Fibroblast of lung (primary cell): ENCODE measurements at regions not wholly inside any gene's neighbourhood (a gene's known extent, or its start where the extent isn't known, plus 50 kb on each side); places are given as distances from the start of the nearest gene placed in this dataset.

Source experiments
- CTCF ChIP-seq, 2 donors: IDR thresholded peaks in 1 of 2; conservative IDR thresholded peaks in 1 of 2; 1 replicate in 1 of 2; 2 replicates in 1 of 2; pipeline ENCODE4 v1.5.1; 2011 to 2012; ENCODE audit warnings: low read length in 2 of 2, control low read depth in 1 of 2, inconsistent platforms in 1 of 2, low read depth in 1 of 2, mild to moderate bottlenecking in 1 of 2
- EZH2 ChIP-seq: IDR thresholded peaks from 2 replicates; pipeline ENCODE4 v1.5.1; 2012; ENCODE audit warnings: low read length, control low read depth, mild to moderate bottlenecking; ENCODE audit errors: missing control alignments

- TF ChIP-seq CTCF (conservative IDR thresholded peaks at IDR 0.05 in 1 of 2, IDR thresholded peaks at IDR 0.05 in 1 of 2; ENCODE audit: low read depth in 1 of 2, low read length in 2 of 2) = no peak
- TF ChIP-seq EZH2 = no peak
Measured at GRCh38 chr14:98168211-98168985, 1103.6 kb downstream of the BCL11B start.
